ENCODE measurements at regions not wholly inside any gene's neighbourhood (a gene's known extent, or its start where the extent isn't known, plus 50 kb on each side); places are given as distances from the start of the nearest gene placed in this dataset.

DNA sequence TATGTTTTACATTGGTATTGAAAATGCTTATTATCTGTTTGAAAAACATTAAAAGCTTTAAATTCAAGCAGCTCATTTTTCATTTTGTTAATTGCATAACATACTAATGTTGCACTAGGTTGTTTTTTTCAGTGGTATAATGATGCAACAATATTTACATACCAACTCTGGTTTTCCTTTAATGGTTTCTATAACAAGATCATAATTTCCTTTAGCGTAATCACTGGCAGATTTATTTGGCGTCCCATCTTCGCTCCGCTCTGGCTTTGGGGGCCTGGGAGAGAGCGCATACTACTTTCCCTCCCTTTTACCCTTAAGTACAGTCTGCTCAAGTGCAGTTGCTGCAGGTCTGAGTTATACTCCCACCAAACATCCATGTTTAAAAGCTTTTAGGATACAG, 574.1 kb downstream of the PRKD1 start:
- no peak overlapping the region for H3K4me3 ChIP-seq (ENCODE audit: low read depth in 1 of 2, low read length in 2 of 2)
- no peak overlapping the region for H3K9ac ChIP-seq (ENCODE audit: low read depth in 1 of 2, low read length in 2 of 2)
- H3K27me3 ChIP-seq (ENCODE audit: control insufficient read depth in 1 of 2, insufficient read depth in 2 of 2, low read length in 2 of 2) = no peaks in the 10 kb centered on the region

DNA sequence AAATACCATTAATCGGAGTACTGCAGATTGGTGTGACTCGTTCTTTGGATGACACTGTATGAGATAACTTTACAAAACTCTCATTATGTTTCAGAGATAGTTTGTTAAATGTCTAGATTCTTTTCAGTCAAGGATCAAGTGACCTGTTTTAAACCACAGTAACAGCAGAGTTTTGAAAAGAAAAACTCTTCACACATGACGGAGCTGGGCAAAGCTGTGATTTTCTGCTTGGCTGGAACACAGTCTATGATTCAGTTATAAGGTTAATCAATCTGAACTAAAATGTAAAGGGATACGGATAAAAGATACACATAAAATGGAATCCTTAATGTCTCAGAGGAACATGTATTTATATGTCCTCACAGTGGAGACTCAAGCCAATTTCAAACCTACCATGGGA, 573.2 kb downstream of the PRKD1 start:
- H3K9ac ChIP-seq (ENCODE audit: low read depth in 1 of 2, low read length in 2 of 2) = no peak overlapping the region
- H3K4me1 ChIP-seq (ENCODE audit: control insufficient read depth in 1 of 2, insufficient read depth in 2 of 2, low read length in 2 of 2) = no peaks in the 10 kb centered on the region
- no peak overlapping the region for H3K27ac ChIP-seq (ENCODE audit: low read depth, low read length)
- H3K9me3 ChIP-seq (ENCODE audit: control insufficient read depth in 1 of 2, low read length in 2 of 2) = no peaks in the 10 kb centered on the region
- H3K4me3 ChIP-seq (ENCODE audit: low read depth in 1 of 2, low read length in 2 of 2) = no peak overlapping the region
- H3K36me3 ChIP-seq (ENCODE audit: control insufficient read depth in 1 of 2, insufficient read depth in 2 of 2, low read length in 2 of 2) = no peaks in the 10 kb centered on the region
- no peaks in the 10 kb centered on the region for H3K27me3 ChIP-seq (ENCODE audit: control insufficient read depth in 1 of 2, insufficient read depth in 2 of 2, low read length in 2 of 2)

More for the DNA sequence above, 574.1 kb downstream of the PRKD1 start:
- Histone ChIP-seq H3K9me3 (ENCODE audit: control insufficient read depth in 1 of 2, low read length in 2 of 2) (no peaks in the 10 kb centered on the region), H3K4me1 (ENCODE audit: control insufficient read depth in 1 of 2, insufficient read depth in 2 of 2, low read length in 2 of 2) (no peaks in the 10 kb centered on the region), H3K27ac (ENCODE audit: low read depth, low read length) (no peak overlapping the region), H3K36me3 (ENCODE audit: control insufficient read depth in 1 of 2, insufficient read depth in 2 of 2, low read length in 2 of 2) (no peaks in the 10 kb centered on the region)

DNA sequence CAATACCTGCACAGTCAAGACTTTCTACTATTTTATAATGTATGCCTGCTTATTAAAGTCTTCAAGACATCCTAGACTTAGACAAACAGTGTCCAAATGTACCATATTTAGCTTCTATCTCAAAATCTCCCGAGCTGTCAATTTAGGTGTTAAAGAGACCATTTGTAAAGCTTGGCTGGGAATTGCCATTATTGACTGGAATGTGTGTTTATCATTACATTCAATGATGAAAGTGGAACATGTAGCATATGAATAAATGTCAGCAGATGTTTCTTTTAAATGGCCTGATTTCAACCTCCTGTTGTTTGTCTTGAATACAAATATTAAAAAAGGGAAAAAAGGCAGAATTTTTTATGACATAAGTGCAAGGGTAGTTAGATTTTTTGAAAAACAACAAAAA, 572.3 kb downstream of the PRKD1 start:
- Histone ChIP-seq H3K9ac (ENCODE audit: low read depth in 1 of 2, low read length in 2 of 2) (no peak overlapping the region), H3K4me3 (ENCODE audit: low read depth in 1 of 2, low read length in 2 of 2) (no peak overlapping the region), H3K36me3 (ENCODE audit: control insufficient read depth in 1 of 2, insufficient read depth in 2 of 2, low read length in 2 of 2) (no peaks in the 10 kb centered on the region), H3K4me1 (ENCODE audit: control insufficient read depth in 1 of 2, insufficient read depth in 2 of 2, low read length in 2 of 2) (no peaks in the 10 kb centered on the region), H3K9me3 (ENCODE audit: control insufficient read depth in 1 of 2, low read length in 2 of 2) (no peaks in the 10 kb centered on the region), H3K27ac (ENCODE audit: low read depth, low read length) (no peak overlapping the region), H3K27me3 (ENCODE audit: control insufficient read depth in 1 of 2, insufficient read depth in 2 of 2, low read length in 2 of 2) (no peaks in the 10 kb centered on the region)

DNA sequence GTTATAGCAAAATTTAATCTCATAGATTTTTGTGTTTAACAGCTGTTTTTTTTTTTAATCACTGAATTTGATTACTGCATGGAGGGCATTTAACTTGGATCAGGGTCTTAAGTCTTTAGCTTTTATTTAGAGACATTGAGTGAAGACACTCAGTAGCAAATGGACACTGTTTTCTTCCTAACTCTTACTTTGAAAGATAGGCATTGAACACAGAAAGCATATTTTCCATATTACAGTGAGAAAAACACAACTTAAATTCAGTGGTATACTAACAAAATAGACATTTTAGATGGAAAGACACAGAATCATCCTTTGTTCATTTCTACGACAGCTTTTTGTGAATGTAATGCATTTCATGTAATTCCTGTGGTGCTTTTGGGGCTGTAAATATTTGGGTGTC, 571.8 kb downstream of the PRKD1 start:
- Histone ChIP-seq H3K27me3 (ENCODE audit: control insufficient read depth in 1 of 2, insufficient read depth in 2 of 2, low read length in 2 of 2) (no peaks in the 10 kb centered on the region), H3K27ac (ENCODE audit: low read depth, low read length) (no peak overlapping the region), H3K9ac (ENCODE audit: low read depth in 1 of 2, low read length in 2 of 2) (no peak overlapping the region), H3K4me3 (ENCODE audit: low read depth in 1 of 2, low read length in 2 of 2) (no peak overlapping the region), H3K9me3 (ENCODE audit: control insufficient read depth in 1 of 2, low read length in 2 of 2) (no peaks in the 10 kb centered on the region), H3K36me3 (ENCODE audit: control insufficient read depth in 1 of 2, insufficient read depth in 2 of 2, low read length in 2 of 2) (no peaks in the 10 kb centered on the region), H3K4me1 (ENCODE audit: control insufficient read depth in 1 of 2, insufficient read depth in 2 of 2, low read length in 2 of 2) (no peaks in the 10 kb centered on the region)

DNA sequence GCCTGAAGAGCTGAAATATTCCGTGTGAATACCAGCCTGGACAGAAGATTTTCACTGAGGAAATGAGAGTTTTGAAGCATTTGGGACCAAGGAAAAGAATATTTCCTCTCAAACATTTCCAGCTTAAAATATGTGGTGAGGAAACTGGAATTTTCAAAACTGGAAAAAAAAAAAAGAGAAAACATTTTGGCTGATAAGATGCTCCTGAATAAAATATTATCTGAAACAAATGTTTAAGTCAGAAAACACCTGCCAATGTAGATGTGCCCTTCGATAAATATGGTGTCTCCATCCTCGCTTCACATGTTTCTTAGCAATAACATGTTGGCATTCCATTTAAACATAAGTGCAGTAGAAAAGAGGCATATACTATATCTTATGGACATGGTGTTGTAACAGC, 567.0 kb downstream of the PRKD1 start:
- H3K4me3 ChIP-seq (ENCODE audit: low read depth in 1 of 2, low read length in 2 of 2) = no peak overlapping the region
- no peak overlapping the region for H3K9ac ChIP-seq (ENCODE audit: low read depth in 1 of 2, low read length in 2 of 2)
- H3K4me1 ChIP-seq (ENCODE audit: control insufficient read depth in 1 of 2, insufficient read depth in 2 of 2, low read length in 2 of 2) = no peaks in the 10 kb centered on the region
- no peaks in the 10 kb centered on the region for H3K36me3 ChIP-seq (ENCODE audit: control insufficient read depth in 1 of 2, insufficient read depth in 2 of 2, low read length in 2 of 2)
- no peaks in the 10 kb centered on the region for H3K27me3 ChIP-seq (ENCODE audit: control insufficient read depth in 1 of 2, insufficient read depth in 2 of 2, low read length in 2 of 2)
- H3K27ac ChIP-seq (ENCODE audit: low read depth, low read length) = no peak overlapping the region
- H3K9me3 ChIP-seq (ENCODE audit: control insufficient read depth in 1 of 2, low read length in 2 of 2) = no peaks in the 10 kb centered on the region

DNA sequence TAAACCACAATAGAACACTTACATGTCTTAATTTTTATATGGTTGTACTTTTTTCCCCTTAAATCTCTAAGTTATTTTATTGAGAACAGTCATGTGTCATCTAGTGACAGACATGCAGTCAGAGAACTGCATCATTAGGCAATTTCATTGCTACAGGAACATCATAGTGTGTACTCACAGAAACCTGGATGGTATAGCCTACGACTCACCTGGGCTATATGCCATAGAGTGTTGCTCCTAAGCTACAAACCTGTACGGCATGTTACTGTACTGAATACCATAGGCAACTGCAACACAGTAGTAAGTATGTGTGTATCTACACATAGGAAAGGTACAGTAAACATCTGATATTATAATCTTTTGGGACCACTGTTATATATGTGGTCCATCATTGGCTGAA, 557.6 kb downstream of the PRKD1 start:
- H3K9me3 ChIP-seq (ENCODE audit: control insufficient read depth in 1 of 2, low read length in 2 of 2) = no peaks in the 10 kb centered on the region
- H3K4me1 ChIP-seq (ENCODE audit: control insufficient read depth in 1 of 2, insufficient read depth in 2 of 2, low read length in 2 of 2) = no peaks in the 10 kb centered on the region
- no peak overlapping the region for H3K27ac ChIP-seq (ENCODE audit: low read depth, low read length)
- H3K9ac ChIP-seq (ENCODE audit: low read depth in 1 of 2, low read length in 2 of 2) = no peak overlapping the region
- H3K27me3 ChIP-seq (ENCODE audit: control insufficient read depth in 1 of 2, insufficient read depth in 2 of 2, low read length in 2 of 2) = no peaks in the 10 kb centered on the region
- H3K36me3 ChIP-seq (ENCODE audit: control insufficient read depth in 1 of 2, insufficient read depth in 2 of 2, low read length in 2 of 2) = no peaks in the 10 kb centered on the region
- no peak overlapping the region for H3K4me3 ChIP-seq (ENCODE audit: low read depth in 1 of 2, low read length in 2 of 2)

DNA sequence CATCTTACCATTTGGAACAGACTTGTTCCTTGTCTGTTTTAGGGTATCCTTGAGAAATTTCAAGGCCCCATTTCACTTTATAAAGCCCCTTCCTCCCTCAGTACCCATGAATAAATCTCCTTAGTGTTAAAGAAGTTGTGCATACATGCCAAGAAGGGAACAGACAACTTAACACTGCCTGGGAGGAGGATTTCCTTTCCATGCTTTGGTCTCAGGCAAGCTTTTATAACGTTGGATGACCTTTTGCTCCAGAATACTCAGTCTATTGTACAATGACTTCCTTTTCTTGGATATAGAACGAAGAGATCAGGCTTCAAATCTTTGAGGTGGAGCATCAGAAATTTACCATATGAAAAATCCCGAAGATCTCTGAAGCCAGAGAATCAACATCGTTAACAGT, 551.4 kb downstream of the PRKD1 start:
- no peaks in the 10 kb centered on the region for H3K4me1 ChIP-seq (ENCODE audit: control insufficient read depth in 1 of 2, insufficient read depth in 2 of 2, low read length in 2 of 2)

DNA sequence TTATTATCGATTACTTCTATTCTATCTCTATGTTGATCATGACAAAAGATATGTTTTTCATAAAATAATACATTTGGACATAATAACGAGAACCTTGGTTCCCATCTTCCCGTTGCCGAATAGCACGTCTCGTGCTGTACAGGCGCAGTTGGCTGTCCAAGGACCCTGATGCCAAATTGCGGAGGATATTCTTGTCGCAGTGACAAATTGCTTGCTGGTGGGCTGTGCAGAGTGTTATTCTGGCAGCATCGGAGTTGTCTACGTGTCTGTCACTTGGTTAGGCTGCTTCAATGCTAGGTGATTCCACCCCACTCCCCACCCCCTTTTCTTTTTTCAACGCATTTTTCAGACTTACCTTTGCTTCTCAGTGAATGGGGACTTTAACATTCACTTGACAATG, 546.8 kb downstream of the PRKD1 start:
- H3K27me3 ChIP-seq (ENCODE audit: control insufficient read depth in 1 of 2, insufficient read depth in 2 of 2, low read length in 2 of 2) = no peaks in the 10 kb centered on the region
- H3K9me3 ChIP-seq (ENCODE audit: control insufficient read depth in 1 of 2, low read length in 2 of 2) = no peaks in the 10 kb centered on the region
- H3K4me3 ChIP-seq (ENCODE audit: low read depth in 1 of 2, low read length in 2 of 2) = no peak overlapping the region
- no peaks in the 10 kb centered on the region for H3K36me3 ChIP-seq (ENCODE audit: control insufficient read depth in 1 of 2, insufficient read depth in 2 of 2, low read length in 2 of 2)
- no peak overlapping the region for H3K9ac ChIP-seq (ENCODE audit: low read depth in 1 of 2, low read length in 2 of 2)
- peaks cover 4 to 6% of the 10 kb centered on the region in 2 donors for H3K4me1 ChIP-seq (ENCODE audit: control insufficient read depth in 1 of 2, insufficient read depth in 2 of 2, low read length in 2 of 2)
- H3K27ac ChIP-seq (ENCODE audit: low read depth, low read length) = no peak overlapping the region

More for the DNA sequence above, 551.4 kb downstream of the PRKD1 start:
- H3K27ac ChIP-seq (ENCODE audit: low read depth, low read length) = no peak overlapping the region
- no peak overlapping the region for H3K4me3 ChIP-seq (ENCODE audit: low read depth in 1 of 2, low read length in 2 of 2)
- H3K27me3 ChIP-seq (ENCODE audit: control insufficient read depth in 1 of 2, insufficient read depth in 2 of 2, low read length in 2 of 2) = no peaks in the 10 kb centered on the region
- no peaks in the 10 kb centered on the region for H3K9me3 ChIP-seq (ENCODE audit: control insufficient read depth in 1 of 2, low read length in 2 of 2)
- H3K9ac ChIP-seq (ENCODE audit: low read depth in 1 of 2, low read length in 2 of 2) = no peak overlapping the region
- H3K36me3 ChIP-seq (ENCODE audit: control insufficient read depth in 1 of 2, insufficient read depth in 2 of 2, low read length in 2 of 2) = no peaks in the 10 kb centered on the region

DNA sequence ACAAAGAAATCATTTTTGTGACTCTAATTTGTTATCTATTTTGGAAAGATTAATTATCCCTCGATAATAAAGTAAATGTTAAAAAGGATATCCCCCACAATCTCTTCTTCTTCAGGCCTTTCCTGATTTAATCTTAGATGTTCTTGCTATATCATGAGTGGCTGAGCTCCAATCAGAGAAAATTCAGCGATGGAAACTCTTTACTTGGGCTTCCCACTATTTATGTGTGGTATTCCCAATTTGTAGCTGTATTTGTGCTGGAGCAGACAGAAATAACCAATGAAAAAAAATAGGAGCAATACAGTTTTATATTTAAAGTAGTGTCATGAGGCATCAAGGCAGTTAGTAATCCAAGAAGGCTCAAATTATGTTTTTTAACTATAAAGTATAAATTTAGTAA, 539.1 kb downstream of the PRKD1 start:
- H3K27me3 ChIP-seq (ENCODE audit: control insufficient read depth in 1 of 2, insufficient read depth in 2 of 2, low read length in 2 of 2) = no peaks in the 10 kb centered on the region
- H3K9ac ChIP-seq (ENCODE audit: low read depth in 1 of 2, low read length in 2 of 2) = no peak overlapping the region
- no peak overlapping the region for H3K27ac ChIP-seq (ENCODE audit: low read depth, low read length)
- no peaks in the 10 kb centered on the region for H3K9me3 ChIP-seq (ENCODE audit: control insufficient read depth in 1 of 2, low read length in 2 of 2)
- no peak overlapping the region for H3K4me3 ChIP-seq (ENCODE audit: low read depth in 1 of 2, low read length in 2 of 2)
- no peaks in the 10 kb centered on the region for H3K36me3 ChIP-seq (ENCODE audit: control insufficient read depth in 1 of 2, insufficient read depth in 2 of 2, low read length in 2 of 2)
- H3K4me1 ChIP-seq (ENCODE audit: control insufficient read depth in 1 of 2, insufficient read depth in 2 of 2, low read length in 2 of 2) = peaks cover 13 to 25% of the 10 kb centered on the region in 2 donors

DNA sequence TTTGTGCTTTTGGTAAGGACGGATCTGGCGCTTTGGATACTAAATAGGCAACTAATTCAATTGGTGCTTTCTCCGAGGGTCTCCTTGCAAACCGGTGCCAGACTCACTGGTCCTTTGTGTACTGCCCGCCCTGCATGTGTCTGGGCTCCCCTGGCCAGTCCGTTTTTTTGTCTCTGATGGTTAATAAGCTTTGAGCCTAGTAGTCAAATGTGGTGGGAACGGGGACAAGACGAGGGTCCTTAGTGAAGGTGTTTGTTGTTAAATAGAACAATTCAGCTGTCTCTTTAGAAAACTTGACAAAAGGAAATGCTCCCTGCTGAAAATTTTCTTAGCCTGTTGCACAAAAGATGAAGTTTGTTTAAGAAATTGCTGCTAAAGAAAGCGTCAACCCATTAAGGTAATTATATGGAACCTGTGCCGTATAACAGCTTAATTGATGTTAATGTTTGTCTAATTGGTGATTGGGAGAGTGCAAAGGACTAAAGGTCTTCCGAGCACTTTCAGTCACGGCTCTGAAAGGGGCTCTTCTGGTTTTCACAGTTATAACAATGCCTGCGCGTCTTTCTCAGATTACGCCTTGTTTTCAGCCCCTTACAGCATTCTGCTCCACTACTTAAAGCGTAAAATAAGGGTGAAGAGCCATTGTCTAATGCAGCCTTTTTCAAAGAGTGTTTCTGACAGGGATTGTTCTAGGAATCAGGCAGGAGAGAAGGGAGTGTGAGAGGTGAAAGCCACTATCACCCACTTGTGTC, 537.4 kb downstream of the PRKD1 start:
- no peak overlapping the region for H3K27ac ChIP-seq (ENCODE audit: low read depth, low read length)
- no peaks in the 10 kb centered on the region for H3K27me3 ChIP-seq (ENCODE audit: control insufficient read depth in 1 of 2, insufficient read depth in 2 of 2, low read length in 2 of 2)
- no peaks in the 10 kb centered on the region for H3K9me3 ChIP-seq (ENCODE audit: control insufficient read depth in 1 of 2, low read length in 2 of 2)
- H3K36me3 ChIP-seq (ENCODE audit: control insufficient read depth in 1 of 2, insufficient read depth in 2 of 2, low read length in 2 of 2) = no peaks in the 10 kb centered on the region
- H3K4me3 ChIP-seq (ENCODE audit: low read depth in 1 of 2, low read length in 2 of 2) = peak overlapping the region; percentile 53 to 62
- peak overlapping the region in 1 of 2 donors; percentile 49 for H3K9ac ChIP-seq (ENCODE audit: low read depth in 1 of 2, low read length in 2 of 2)
- H3K4me1 ChIP-seq (ENCODE audit: control insufficient read depth in 1 of 2, insufficient read depth in 2 of 2, low read length in 2 of 2) = peaks cover 11 to 21% of the 10 kb centered on the region in 2 donors

Measured in duodenal mucosa (tissue), 2 donors.